Hypothalamus (tissue), 51 donors: ENCODE measurements at regions not wholly inside any gene's neighbourhood (a gene's known extent, or its start where the extent isn't known, plus 50 kb on each side); places are given as distances from the start of the nearest gene placed in this dataset.

Experiments used
- DNase-seq, 51 donors: peaks; one replicate each; lab custom pipeline; 2025; lab: John Stamatoyannopoulos, UW

GRCh38 chr4:74638689-74639088 is 155.6 kb downstream of the BTC start:
- DNase-seq: no peak

DNA sequence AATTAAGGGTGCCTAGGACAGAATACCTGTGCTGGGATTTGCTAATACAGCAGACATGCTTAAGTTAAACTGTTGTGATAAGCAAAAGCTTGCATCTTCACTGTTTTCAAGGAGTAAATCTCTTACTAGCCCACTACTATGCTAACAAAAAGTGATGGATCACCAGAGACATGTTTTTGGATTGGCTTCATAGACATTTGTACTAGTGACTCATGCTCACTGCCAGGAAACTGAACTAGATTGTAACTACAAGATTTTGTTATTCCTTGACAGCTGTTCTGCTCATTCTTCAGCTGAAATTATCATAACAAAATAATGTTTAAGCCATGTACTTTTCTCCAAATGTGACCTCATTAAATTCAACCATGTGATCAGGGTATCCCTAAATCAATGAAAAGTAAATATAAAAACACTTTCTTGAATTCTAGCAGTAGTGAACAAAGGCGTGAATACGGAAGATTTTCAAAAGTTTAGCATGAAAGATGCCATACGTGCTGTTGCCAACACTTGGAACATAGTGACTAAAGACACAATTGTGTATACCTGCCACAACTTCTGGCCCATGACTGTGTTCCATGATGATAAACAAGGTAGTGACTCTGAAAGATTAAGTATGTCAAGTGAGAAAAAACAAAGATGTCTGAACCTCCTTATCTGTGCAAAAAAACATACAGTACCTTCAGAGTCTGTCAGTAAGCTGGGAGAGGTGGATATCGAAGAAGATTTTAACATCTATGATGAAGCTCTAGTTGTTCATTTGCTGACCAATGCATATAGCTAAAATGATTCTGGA is 154.0 kb downstream of the BTC start:
- DNase-seq: no peak

DNA sequence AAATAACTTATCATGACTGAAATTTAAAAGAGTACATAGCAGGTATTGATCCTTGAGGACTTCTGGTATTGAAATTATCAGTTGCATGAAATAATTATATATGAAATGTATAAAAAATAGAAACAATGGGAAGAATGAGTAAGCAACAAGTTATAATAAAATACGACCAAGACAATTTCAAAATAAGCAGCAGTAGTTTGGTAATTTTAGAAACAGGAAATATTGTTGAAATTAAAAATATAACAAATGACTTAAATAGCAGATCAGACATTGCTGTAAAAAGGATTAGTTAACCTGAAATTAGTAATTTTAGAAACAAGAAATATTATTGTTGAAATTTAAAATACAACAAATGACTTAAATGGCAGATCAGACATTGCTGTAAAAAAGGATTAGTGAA is 152.3 kb downstream of the BTC start:
- no peak for DNase-seq

GRCh38 chr4:74649193-74649592 is 145.1 kb downstream of the BTC start:
- no peak for DNase-seq

- DNase-seq: no peak
Measured at GRCh38 chr4:74651198-74651597, 143.1 kb downstream of the BTC start.

- no peak for DNase-seq
Measured at GRCh38 chr4:74653331-74654229, 140.7 kb downstream of the BTC start.

DNA sequence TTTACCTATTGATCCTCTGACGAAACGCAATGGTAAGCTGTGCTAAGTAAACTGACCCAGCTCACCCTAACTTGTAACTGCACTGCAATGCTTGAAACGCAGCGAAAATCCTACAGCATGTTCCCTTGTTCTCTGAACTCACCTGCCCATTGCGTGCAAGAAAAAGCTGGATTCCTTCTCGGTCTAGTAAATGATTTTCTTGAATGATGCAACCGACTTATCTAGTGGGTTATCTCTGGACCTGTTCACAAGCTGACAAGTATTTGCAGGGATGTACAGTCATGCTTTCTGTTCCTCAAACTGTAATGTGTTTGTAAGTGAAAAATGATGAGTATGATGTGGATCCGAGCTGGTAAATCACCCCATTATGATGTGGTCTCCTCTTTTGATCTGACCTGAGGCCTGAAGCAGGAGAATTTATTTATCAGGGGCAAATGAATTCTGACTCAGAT is 140.1 kb downstream of the BTC start:
- DNase-seq: no peak

- no peak for DNase-seq
Measured at GRCh38 chr4:74656596-74656995, 137.7 kb downstream of the BTC start.

GRCh38 chr4:74658116-74658515 is 136.2 kb downstream of the BTC start:
- no peak for DNase-seq

DNA sequence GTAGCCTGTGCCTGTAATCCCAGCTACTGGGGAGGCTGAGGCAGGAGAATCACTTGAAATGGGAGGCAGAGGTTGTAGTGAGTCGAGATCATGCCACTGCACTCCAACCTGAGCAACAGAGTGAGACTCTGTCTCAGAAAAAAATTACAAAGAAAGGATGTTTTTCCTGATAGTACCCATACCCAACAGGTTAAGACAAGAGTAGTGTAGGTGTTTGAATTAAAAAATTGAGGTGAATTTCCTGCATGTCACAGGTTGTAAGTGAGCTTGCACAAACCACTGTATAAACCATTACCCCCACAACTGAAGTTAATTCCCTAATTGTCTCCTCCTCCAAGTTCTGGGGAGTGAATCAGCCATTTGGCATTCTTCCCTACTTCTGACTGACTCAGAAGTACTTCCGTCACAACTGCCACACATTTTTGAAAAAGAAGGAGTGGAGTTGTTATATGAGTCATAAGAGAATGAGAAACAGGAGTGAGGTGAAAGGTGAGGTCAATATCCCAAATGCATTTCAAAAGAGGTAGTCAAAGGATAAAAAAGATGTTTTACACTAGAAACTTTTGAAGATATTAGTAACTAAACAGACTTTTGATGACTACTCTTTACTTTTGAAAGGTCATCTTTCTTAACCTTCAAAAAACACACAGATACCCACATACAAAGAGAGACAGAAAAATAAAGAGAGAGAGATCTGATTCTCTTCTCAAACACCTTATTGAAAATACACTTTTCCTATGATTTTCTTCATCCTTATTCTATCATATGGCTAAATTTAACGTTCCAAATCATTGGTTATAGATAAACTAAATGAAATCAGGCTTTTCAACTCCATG is 134.5 kb downstream of the BTC start:
- DNase-seq: peak in 3 of 51 donors; percentile 3 to 22 (median 4)

GRCh38 chr4:74660866-74661265 is 133.5 kb downstream of the BTC start:
- no peak for DNase-seq

DNA sequence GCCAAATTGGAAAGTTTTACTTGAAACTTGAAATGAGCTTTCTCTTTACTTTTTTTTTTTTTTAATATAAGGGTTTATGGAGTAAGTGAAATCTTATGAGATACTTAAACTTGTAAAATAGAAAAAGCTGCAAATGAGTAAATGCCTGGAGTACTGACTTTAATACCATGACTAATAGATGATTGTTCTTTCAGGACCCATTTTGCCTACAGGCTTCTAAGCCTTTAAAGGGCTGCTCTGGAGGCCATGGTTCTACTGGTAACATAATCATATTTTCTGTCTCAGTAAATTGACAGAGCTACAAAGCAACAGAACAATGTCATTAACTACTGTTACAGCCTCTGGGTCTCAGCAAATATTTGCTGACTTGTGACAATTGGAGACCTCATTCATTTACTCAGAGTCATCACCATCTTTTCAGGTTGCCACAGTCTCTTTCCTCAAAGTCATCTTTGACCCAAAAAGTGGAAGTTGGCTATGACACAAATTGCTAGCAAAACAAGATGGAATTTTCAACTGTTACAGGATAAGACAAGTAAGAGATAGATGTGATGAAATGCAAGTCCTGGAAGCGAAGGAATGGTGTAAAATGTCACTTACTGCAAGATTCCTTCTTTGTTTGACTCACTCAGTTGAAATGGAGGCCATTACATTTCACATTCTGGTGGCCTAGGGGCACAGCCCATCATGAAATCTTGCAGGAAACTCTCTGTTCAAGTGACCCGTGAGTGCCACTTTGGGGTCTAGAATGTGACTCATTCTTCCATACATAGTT is 132.7 kb downstream of the BTC start:
- DNase-seq: no peak

- DNase-seq: no peak
Measured at GRCh38 chr4:74663631-74664030, 130.7 kb downstream of the BTC start.

GRCh38 chr4:74665346-74665745 is 129.0 kb downstream of the BTC start:
- no peak for DNase-seq

DNA sequence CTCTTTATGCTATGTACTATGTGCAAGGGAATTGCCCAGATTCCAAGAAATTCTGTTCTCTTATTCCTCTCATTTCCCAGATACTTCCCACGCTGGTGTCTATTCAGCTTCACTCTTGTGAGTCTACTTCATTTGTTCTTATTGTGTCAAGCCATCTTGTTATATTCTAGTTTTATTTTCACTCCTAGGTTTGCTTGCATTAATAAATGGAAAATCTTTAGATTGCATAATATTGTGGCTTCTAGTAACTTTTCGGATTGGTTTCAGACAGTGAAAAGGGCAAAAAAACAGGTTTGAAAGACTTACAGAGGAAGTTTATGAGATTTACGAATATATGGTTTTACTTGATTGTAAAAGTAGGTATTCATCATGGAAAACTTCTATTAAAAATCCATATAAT is 128.4 kb downstream of the BTC start:
- no peak for DNase-seq

- no peak for DNase-seq
Measured at GRCh38 chr4:74667438-74667837, 126.9 kb downstream of the BTC start.

DNA sequence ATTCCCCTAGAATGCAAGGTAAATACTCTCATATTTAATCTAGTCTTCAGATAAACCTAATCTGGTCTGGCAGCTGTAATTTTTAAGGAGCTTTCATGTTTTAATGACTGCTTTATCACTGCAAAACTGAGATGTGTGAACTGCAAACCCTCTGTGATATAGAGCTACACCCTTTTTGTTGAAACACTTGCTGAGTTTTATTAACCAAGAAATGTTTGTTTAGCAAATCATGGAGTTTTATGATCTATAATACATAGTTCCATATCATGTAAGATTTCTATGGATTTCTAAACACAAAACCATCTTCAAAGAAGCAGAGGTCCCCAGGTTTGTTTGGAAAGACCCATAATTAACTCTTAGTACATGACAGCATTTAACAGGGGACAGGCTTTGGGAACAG is 126.4 kb downstream of the BTC start:
- no peak for DNase-seq

DNA sequence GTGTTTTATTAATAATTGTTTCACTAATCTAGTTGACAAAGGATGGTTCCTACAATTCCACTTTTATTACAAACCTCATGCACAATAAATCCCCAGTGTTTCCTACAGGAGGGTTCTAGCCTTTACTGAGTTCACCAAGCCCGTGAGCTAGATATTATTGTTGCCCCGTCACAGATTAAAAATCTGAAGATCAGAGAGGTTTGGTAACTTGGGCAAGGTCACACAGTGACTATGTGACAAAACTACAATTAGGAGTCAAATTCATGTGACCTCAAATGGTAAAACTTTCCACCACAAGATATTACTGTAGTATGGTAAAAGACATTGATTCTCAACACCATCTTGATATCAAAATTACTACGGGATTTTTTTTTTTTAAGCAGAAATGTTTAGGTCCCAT is 124.6 kb downstream of the BTC start:
- no peak for DNase-seq

DNA sequence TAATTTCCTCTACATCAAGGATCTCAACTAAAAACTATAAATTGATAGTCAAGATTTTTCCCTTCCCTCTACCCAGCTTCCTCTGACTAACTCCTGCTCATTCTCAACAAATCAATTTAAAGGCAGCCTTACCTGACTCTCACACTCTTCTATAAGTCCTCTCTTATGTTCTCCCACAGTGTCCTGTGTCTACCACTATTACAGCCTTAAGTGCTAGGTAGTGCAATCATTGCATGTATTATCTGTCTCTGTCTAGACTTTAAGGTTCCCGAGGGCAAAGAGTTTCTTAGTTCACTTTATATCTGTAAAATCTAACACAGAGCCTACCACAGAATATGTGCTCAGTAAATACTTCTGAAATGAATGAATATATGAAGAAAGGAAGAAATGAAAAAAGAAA is 123.7 kb downstream of the BTC start:
- no peak for DNase-seq

DNA sequence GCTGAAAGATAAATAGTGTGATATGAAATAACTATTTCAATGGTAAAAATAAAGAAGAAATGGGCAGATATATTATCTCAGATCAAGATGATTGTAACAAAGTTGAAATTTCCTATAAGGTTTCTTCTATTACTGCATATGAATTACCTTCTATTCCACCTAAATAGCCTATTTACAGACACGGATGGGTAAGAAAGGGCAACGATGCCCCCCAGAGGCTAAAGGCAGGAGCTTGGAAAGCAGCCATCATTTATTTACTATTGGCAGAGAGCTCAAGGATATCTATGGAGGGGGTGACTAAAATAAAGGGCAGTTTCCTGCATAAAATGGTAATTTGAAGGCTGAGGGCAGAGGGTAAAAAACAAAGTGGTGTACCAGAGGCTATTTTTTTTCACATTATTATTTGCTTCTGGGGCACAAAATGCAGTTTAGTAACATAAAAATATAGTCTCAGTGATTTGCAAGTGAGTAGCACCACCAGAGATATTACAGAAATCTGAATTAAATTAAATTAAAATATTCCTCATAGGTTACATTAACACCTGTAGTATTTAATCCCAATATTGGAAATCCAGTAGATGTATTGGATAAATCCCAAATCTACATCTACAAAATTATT is 123.1 kb downstream of the BTC start:
- peak in 5 of 51 donors; percentile 0 to 5 (median 2) for DNase-seq
